Testis (tissue), 2 donors: ENCODE measurements at regions not wholly inside any gene's neighbourhood (a gene's known extent, or its start where the extent isn't known, plus 50 kb on each side); places are given as distances from the start of the nearest gene placed in this dataset.

Source experiments
- DNase-seq: peaks from one replicate; pipeline ENCODE4 v3.0.0-alpha.2; 2019
- H3K27ac ChIP-seq, 2 donors: fragments of 200-600 bp; sonication (generic); one replicate each; pipeline ENCODE4 v1.5.1; 2019
- H3K27me3 ChIP-seq: fragments of 200-600 bp; sonication (generic); one replicate; pipeline ENCODE4 v1.5.1; 2019
- H3K36me3 ChIP-seq: fragments of 200-600 bp; sonication (generic); one replicate; pipeline ENCODE4 v1.5.1; 2017; ENCODE audit warnings: low read depth; ENCODE audit errors: missing control alignments
- H3K4me1 ChIP-seq: fragments of 200-600 bp; sonication (generic); one replicate; pipeline ENCODE4 v1.5.1; 2019
- H3K4me3 ChIP-seq, 2 donors: fragments of 200-600 bp; sonication (generic); one replicate each; pipeline ENCODE4 v1.5.1; 2017 to 2019
- H3K9me3 ChIP-seq: fragments of 200-600 bp; sonication (generic); one replicate; pipeline ENCODE4 v1.5.1; 2017
- POLR2A ChIP-seq: fragments of 450-650 bp; IDR thresholded peaks from one replicate; pipeline ENCODE4 v1.6.1; 2017; ENCODE audit warnings: antibody characterized with exemption, mild to moderate bottlenecking, moderate library complexity
- WGBS, 2 donors: methylation state at CpG; one replicate each; pipeline ENCODE4 v1.1.5; 2018; 5-methylcytosine and 5-hydroxymethylcytosine counted together
- intact Hi-C: fragments of 100-400 bp; cut with DNase I; formaldehyde crosslinking; loops from one replicate; pipeline ENCODE4 v1.15.1; 2023; ENCODE audit warnings: low total_unique reads
- TF ChIP-seq, protein P1 (sequence below), 3 experiments: fragments of 450-650 bp in 2 of 3; fragments of 200-600 bp in 1 of 3; sonication (generic) in 1 of 3; IDR thresholded peaks; one replicate each; pipeline ENCODE4 v1.5.1; 2016 to 2019; ENCODE audit warnings: antibody characterized with exemption in 3 of 3, mild to moderate bottlenecking in 2 of 3, moderate library complexity in 1 of 3

DNA sequence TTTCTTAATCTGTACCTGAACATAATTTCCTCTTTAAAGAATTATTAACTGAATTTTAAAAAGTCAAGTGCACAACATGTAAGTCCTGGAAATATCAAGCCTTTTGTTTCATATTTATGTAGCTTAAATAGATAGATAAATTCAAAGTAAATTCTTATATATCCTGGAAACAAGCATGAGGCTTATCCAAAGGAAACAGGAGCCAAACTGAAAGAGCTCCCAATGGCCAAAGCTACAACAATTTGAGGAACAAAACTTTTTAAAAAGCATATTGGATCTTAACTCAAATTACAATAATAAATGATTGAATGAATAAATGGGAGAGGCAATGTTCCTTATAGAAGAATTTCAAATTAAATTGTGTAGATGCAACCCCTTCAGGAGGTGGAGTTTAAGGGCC lies 679.1 kb downstream of the METTL4 start:
- Histone ChIP-seq H3K36me3 (no peaks in the 10 kb centered on the region), H3K27ac (no peak overlapping the region), H3K27me3 (no peaks in the 10 kb centered on the region), H3K9me3 (no peaks in the 10 kb centered on the region), H3K4me1 (no peaks in the 10 kb centered on the region), H3K4me3 (no peak overlapping the region)
- intact Hi-C loops = no loop called here
- no peak for TF ChIP-seq POLR2A
- TF ChIP-seq, protein P1, sequence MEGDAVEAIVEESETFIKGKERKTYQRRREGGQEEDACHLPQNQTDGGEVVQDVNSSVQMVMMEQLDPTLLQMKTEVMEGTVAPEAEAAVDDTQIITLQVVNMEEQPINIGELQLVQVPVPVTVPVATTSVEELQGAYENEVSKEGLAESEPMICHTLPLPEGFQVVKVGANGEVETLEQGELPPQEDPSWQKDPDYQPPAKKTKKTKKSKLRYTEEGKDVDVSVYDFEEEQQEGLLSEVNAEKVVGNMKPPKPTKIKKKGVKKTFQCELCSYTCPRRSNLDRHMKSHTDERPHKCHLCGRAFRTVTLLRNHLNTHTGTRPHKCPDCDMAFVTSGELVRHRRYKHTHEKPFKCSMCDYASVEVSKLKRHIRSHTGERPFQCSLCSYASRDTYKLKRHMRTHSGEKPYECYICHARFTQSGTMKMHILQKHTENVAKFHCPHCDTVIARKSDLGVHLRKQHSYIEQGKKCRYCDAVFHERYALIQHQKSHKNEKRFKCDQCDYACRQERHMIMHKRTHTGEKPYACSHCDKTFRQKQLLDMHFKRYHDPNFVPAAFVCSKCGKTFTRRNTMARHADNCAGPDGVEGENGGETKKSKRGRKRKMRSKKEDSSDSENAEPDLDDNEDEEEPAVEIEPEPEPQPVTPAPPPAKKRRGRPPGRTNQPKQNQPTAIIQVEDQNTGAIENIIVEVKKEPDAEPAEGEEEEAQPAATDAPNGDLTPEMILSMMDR (IDR thresholded peaks at IDR 0.05) = no peak
- no peak for DNase-seq

DNA sequence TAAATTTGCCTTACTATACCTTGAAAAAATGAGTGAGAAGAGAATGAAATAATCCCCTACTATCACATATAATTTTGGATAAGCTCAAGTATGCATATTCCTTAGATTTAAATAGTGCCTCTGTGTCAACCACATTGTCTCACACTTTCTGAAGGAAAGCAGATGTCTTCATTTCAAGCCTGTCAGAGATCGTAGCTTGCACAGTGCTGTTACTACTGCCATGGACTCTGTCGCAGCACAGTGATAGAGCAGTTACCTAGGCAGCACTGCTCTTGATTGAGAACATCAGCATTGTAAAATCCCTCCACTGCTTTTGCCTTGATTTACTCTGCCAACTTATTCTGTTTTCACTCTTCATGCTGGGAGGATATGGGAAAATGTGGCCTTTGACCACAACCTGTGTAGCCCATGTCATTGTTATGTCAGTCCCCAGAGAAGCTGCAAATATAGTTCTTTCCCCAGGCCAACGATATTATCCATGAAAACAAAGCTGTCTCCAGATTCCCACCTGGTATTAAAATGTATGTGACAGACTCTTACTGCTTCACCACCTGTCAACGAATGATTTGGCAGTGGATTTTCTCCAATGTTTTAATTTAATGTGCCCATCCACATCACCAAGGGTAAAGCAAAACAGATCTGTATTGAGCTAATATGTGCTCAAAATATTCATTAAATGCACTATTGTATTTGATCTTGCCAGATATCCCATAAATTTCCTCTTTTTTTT lies 675.7 kb downstream of the METTL4 start:
- WGBS, 2 donors = 67 to 78% methylated on average over 4 of the region's 4 CpGs
- Histone ChIP-seq H3K36me3 (no peaks in the 10 kb centered on the region), H3K4me3 (no peak overlapping the region), H3K27me3 (no peaks in the 10 kb centered on the region), H3K27ac (no peak overlapping the region), H3K9me3 (no peaks in the 10 kb centered on the region), H3K4me1 (no peaks in the 10 kb centered on the region)
- DNase-seq = no peak
- TF ChIP-seq, protein P1 (IDR thresholded peaks at IDR 0.05) = no peak
- no peak for TF ChIP-seq POLR2A
- intact Hi-C loops = no loop called here

DNA sequence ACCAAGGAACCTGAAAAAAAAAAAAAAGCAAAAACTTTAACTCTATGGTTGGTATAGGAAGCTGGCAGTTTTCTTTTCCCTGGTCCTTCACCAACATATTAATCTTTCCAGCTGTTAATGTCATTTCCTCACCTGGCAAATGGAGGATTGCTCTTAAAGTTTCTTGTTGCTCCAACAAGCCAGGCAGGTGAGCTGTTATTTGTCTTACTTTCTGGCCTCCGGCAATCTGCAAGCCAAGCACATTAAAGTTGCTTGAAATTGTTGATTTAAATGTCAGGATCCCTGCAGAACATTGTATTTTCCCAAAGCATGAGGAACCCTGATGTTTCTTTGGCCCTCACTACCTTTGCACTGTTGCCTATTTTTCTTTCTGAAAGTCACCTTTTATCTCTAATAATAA lies 664.9 kb downstream of the METTL4 start:
- Histone ChIP-seq H3K27me3 (no peaks in the 10 kb centered on the region), H3K36me3 (no peaks in the 10 kb centered on the region), H3K9me3 (no peaks in the 10 kb centered on the region), H3K4me3 (no peak overlapping the region), H3K27ac (no peak overlapping the region), H3K4me1 (no peaks in the 10 kb centered on the region)
- intact Hi-C loops = no loop called here
- 90 to 94% methylated on average over 1 of the region's 1 CpG for WGBS, 2 donors
- no peak for TF ChIP-seq POLR2A
- TF ChIP-seq, protein P1 (IDR thresholded peaks at IDR 0.05) = no peak
- no peak for DNase-seq

DNA sequence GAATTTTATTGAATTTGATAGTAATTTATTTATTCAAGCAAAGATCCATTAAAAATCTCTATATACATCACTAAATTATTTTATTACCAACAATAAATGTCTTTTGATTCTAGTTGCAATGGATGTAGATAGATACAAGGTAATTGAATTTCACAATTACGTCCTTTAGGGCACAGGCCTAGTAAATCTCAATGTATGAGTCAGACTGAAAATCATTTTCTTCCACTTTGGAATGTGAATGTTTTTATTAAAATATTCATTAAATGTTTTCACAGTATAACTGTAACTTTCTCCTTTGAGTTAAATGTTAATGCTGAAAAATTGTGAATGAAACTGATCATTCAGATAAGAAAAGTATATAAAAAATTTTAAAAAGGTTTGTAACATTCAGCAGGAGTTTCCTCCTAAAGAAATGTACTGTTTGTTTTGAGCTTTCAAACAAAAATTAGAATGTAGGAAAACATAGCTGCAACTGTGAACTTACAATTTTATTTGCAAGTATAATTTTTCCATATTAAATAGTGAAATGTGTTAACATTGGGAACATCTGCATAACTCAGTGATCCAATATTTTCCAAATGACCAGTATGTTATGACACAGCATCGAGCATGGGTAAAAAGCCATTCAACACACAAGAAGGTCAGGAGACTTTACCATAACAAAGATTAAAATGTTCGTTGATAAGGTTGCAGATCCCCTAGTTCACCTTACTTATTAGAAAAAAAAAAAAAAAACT lies 663.7 kb downstream of the METTL4 start:
- Histone ChIP-seq H3K27ac (no peak overlapping the region), H3K4me3 (no peak overlapping the region), H3K4me1 (no peaks in the 10 kb centered on the region), H3K36me3 (no peaks in the 10 kb centered on the region), H3K27me3 (no peaks in the 10 kb centered on the region), H3K9me3 (no peaks in the 10 kb centered on the region)
- intact Hi-C loops = no loop called here
- WGBS, 2 donors = 86 to 90% methylated on average over 3 of the region's 3 CpGs
- no peak for DNase-seq
- no peak for TF ChIP-seq POLR2A
- TF ChIP-seq, protein P1 (IDR thresholded peaks at IDR 0.05) = no peak

DNA sequence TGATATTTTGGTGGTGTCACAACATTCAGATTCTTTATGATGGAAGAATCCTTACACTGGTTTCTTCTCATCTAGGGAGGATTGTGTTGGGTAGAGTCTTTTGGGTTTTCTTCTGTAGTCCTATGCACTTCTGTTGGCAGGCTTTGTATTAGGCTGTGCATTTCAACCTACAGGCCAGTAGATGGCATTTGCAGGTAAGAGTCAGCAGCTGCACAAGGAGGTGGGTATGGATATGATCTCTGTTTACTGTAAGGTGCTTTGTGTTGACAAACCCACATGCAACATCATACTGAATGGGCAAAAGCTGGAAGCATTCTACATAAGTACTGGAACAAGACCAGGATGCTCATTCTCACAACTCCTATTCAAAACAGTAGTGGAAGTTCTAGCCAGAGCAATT lies 656.8 kb downstream of the METTL4 start:
- intact Hi-C loops = no loop called here
- TF ChIP-seq, protein P1 (IDR thresholded peaks at IDR 0.05) = no peak
- no peak for TF ChIP-seq POLR2A
- H3K4me3 ChIP-seq = no peak overlapping the region
- H3K36me3 ChIP-seq = no peaks in the 10 kb centered on the region
- DNase-seq = no peak
- H3K4me1 ChIP-seq = no peaks in the 10 kb centered on the region
- H3K9me3 ChIP-seq = no peaks in the 10 kb centered on the region
- no peak overlapping the region for H3K27ac ChIP-seq
- no peaks in the 10 kb centered on the region for H3K27me3 ChIP-seq
